Hindlimb muscle (tissue), 1 donor: ENCODE measurements at regions not wholly inside any gene's neighbourhood (a gene's known extent, or its start where the extent isn't known, plus 50 kb on each side); places are given as distances from the start of the nearest gene placed in this dataset.

ENCODE experiments used
- DNase-seq: peaks from one replicate; pipeline ENCODE4 v3.0.0-alpha.2; 2013

- DNase-seq: no peak
Measured at GRCh38 chr7:15737601-15738000, 51.1 kb upstream of the MEOX2 start.
